Left renal pelvis (tissue), 4 donors: ENCODE measurements at regions not wholly inside any gene's neighbourhood (a gene's known extent, or its start where the extent isn't known, plus 50 kb on each side); places are given as distances from the start of the nearest gene placed in this dataset.
"Not testable (repeated sequence)": the region's sequence is repeated elsewhere in the genome, so short reads cannot be mapped to it uniquely, and the experiment has no call there.

ENCODE experiments used
- DNase-seq, 4 donors: peaks; one replicate each; pipeline ENCODE4 v3.0.0-alpha.2; 2013; ENCODE audit warnings: low read depth in 4 of 4, low spot score in 3 of 4

DNA sequence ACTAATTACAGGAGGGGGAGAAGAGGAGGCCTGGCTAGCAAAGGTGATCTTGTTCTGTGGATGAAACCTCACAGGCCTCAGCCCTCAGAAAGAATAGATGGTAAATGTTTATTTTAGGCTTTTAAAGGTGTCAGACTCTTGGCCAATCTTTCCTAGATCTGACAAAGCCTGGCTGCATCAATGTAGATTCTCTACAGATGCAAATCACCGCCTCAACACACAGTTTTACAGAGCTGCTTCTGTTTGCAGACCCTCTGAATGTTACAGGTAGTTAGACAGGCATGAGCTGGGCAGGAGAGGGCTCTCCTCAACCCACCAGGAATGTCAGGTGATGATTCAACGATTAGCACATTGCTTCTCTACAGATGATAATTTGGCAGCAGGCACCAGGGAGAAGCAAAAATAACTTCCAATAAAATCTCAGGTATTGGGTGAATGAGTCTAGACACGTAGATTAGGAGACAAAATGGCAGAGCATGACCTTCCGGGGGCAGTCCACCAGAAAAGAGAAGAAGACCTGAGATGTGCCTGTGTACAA, 105.4 kb upstream of the VANGL1 start:
- DNase-seq, result no peak

DNA sequence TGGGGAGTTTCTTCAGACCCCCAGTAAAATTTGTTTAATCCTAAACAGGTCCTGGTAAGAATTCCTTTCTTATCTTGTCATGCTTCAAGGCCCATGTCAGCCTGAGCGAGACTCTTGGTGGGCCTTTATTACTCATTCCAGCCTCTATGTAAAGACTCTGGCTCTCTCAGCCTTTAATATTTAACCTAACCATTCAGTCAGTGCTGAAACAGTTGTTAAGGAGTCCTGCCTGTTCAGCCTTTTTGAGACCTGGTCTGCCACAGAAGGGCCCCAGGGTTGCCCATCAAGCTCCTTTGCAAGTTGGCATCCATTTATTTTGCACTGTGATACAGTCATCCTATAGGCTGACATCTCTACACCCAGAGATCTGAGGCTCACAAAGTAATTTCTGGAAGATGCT, 107.7 kb upstream of the VANGL1 start:
- no peak for DNase-seq

DNA sequence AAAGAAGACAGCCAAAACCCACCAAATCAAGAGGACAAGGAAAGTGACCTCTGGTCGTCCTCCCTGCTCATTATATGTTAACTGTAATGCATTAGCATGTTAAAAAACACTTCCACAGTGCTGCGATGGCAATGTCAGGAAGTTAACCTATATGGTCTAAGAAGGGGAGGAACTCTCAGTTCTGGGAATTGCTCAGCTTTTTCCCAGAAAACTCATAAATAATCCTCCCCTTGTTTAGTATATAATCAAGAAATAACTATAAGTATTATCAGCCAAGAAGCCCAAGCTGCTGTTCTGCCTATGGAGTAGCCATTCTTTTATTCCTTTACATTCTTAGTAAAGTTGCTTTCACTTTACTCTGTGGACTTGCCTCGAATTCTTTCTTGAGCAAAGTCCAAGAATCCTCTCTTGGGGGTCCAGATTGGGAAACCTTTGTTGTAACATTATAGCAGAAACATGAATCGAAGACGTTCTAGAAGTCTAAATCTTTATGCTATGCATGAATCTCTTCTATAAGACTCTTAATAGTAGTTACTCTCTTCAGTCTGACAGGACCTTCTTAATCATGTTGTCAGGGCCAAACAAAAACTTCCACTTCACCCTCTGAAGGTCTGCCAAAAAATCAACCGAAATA, 110.0 kb upstream of the VANGL1 start:
- no peak for DNase-seq

DNA sequence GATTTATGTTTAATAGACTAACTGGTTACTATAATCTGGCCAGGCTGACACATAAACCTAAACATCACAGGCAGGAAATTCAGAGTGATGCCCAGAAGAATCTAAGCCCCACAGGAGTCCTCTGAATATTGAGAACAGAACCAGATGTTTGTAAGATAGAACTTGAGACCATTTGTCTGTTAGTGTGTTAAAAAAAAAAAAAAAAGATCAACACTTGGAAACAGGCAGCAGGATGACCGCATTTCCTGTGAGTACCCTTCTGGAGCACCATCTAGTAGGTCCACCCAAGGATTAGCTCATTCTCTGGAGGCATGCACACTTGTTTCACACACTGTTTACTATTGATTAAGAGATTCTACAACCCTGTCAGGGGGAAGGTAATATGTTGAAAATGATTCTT, 111.4 kb upstream of the VANGL1 start:
- DNase-seq, result no peak

DNA sequence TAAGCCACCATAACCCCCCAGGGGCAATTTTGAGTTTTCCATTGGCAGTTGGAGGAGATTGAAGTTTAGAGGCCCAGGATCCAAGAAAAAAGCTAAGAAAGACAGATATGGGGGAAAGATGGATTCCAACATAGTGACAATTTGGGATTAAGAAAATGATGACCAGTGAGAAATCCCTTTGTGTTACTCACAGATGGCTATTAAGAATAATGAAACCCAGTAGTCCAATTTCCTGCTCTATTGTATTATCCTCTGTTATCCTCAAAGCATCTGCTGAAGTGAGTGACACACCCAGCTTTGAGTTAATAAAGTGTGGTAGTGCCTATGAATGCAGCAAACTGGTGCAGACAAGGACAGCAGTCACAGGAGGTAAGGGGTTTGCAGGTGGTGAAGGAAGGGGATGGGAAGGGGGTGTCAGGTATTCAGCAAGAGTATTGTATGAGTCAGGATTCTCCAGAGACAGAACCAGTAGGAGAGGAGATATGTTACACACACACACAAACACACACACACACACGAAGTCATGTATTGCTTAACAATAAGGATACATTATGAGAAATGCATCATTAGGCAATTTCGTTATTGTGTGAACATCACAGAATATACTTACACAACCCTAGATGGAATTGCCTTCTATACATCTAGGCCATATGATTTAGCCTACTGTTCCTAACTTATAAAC, 112.4 kb upstream of the VANGL1 start:
- no peak for DNase-seq

DNA sequence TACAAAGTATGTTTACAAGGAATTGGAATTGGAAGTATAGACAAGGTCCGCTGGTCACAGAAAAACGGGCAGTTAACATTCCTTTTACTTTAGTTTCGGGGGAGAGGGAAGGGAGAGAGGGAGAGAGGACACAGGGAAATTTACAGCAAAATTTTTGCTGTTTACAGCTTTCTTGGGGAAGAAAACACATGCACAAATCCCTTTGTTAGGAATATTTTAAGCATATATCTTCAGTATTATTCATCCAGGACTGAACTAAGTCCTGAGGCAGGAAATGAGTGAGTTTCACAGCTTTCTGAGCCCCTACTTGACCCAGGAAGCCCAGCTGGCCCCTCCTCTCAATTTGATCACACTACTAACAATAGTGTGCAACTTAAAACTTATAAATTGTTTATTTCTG, 113.4 kb upstream of the VANGL1 start:
- DNase-seq, result not testable (repeated sequence)

DNA sequence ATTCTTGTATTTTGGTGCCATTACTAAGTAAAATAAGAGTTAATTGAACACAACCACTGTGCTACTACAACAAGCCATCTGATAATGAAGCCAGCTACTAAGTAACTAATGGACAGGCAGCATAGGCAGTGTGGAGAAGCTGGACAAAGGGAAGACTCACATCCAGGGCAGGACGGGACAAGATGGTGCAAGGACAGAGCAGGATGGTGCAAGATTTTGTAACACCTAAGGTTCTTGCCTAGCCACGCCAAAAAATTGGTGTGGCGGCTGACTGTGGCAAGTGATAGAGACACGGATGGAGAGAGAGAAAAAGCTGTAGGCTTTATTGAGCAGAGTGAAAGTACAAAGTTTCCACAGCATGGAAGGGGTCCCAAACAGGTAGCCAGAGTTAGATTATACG, 114.0 kb upstream of the VANGL1 start:
- no peak for DNase-seq

DNA sequence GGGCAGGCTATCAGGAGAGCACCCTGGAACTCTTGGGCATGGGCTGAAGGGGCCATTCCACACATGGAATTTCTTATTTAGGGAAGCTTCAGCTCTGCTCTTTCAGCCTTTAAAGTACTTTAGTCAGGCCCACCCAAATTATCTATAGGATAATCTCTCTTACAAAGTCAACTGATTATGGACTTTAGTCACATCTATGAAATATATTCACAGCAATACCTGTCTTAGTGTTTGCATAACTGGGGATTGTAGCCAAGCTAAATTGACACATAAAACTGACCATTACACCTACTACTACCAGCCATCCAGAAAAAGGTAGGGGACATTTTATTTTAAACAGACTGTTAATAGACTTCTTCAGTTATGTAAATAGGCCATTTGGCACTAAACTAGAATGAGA, 114.9 kb upstream of the VANGL1 start:
- no peak for DNase-seq

DNA sequence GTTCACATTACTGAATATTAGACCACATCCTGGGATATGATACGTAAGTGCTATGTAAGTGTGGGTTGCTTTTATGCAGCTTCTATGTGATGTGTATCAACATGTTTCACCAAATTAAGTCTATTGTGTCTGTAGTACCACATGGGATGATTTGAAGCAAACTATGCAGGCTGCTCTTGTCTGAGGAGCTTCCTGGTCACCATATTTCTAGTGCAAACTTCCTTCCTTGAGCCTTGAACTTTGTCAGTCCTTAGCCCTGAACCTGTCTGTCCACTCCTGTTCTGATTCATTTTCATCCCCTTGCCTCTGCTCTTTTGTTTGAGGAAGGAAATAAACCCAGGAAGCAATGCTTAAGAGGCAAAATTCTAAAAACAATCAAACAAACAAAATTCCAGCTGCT, 117.5 kb upstream of the VANGL1 start:
- no peak for DNase-seq

DNA sequence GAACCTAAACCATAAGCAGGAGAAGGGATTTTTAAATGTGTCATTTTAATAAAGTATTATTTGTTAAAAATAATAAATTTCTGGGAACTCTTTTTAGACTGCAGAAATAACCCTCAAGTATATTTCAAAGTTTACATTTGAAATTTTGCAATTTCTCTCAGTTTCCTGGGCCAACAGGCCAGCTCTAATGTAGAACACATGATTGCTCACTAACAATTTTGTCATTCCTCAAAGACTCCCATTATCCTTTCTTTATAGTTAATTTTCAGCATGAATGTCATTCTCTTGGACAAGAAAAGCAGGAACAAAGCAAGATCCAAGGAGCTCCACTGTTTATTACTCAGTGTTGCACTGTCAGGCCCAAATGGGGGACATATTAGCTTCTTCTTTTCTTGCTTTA, 119.4 kb upstream of the VANGL1 start:
- no peak for DNase-seq

DNA sequence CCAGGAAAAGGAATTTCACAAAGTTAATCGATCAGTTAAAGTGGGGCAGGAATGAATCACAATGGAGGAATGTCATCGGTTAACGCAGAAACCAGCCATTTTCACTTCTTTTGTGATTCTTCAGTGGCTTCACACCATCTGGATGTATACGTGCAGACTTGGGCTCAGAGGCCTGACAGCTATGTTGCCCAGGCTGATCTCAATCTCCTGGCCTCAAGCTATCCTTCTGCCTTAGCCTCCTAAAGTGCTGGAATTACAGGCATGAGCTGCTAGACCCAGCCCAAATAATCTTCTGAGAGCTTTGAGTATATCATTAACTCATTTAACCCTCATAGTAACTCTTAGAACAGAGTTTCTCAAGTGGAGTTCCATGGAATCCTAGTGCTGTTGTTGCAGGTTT, 126.5 kb upstream of the VANGL1 start:
- DNase-seq, result no peak

DNA sequence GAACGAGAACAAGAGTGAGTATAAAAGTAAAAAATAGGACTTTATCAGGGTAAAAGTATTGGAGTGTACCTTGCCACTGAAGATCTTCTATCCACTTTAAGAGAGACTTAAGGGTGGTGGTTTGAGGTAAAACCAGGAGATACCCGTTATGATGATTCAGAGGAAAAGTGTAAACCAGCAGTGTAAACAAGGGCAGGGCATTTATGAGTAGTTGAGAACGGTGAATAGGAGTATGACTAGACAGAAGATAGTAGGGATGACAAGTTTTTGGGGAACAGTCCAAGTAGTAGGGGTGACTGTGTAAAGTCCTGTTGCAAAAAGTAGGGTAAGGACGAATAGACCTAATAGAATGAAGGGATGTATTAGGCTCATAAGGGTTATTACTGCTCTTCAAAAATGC, 131.5 kb upstream of the VANGL1 start:
- DNase-seq, result not testable (repeated sequence)

DNA sequence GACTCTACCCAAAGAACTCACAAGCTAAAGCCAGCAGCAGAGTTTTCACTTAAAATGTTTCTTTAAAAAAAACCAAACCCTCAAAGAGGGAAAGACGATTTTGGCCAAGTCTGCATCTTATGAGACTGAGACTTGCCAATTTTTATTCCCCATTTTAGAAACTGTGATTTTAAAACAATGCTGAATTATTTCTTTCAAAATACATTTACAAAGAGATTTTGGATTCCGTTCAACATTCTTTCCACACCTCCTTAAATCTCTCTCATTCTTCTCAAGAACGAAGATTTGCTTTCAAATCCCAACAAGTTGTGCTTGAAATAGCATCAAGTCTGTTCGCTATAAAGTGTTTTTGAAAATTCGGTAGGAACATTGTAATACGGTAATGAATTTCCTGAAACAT, 133.9 kb upstream of the VANGL1 start:
- DNase-seq, result no peak

DNA sequence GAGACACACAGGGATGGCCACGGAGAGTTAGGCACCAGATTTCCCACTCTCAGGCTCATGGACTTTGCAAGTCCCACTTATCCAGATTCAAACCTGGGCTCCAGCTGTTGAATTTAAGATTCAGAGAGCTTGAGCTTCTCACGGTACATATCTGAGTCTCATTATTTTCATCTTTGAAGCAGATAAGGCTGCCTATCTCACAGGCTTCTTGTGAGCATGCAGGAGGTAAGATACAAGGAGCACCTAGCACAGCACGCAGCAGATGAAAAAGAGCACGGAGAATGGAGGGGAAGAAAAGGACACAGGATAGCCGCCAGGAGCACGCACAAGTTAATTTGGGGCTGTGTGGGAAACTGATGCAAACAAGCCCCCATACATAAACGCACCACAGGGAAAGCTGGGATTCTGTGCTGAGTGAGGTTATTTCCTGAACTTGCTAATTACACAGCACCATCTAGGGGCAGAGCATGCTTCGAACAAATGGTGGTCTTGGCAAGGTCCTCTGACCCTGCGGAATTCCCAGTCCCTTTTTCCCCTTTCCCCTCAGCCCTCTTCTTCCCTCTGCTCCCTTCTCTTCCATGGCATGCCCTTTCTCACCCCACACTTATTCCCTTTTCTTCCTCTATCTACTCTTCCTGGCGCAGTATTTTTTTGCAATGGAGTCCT, 134.7 kb upstream of the VANGL1 start:
- DNase-seq, result no peak

DNA sequence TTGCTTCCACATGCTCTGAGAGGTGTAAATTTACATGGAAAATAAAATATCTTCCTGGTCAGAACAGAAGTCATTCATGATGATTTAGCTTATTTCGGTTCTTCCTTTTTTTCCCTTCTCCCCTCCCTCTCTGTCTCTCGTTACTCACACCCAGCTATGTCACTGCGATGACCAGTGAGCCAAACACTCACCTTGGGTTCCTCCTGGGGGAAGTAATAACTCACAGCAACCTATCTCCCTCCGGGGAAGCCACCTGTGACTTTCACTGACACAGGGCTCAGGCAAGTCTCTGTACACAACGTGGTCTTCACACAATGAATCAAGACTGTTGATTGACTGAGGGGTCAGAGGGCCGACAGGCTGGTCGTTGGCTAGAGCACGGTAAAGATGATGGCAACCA, 135.3 kb upstream of the VANGL1 start:
- no peak for DNase-seq

DNA sequence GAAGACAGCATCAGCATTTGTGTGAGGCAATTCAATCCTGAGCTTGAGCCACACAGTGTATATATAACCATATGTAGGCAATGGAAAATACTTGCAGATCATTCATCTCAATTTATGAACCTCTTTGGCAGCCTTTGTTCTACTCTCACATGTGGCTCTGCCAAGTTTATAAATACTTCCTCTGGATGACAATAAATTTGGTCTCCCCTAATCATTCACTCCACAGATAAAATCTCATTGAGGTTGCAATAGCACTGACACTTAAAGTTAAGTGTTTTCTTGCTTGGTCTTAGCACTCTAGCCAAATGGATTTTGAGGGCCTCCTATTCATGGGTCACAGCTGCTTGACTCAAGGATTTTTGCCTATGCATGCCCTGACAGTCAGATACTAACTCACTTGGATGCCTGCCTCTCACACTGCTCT, 136.6 kb upstream of the VANGL1 start:
- no peak for DNase-seq

DNA sequence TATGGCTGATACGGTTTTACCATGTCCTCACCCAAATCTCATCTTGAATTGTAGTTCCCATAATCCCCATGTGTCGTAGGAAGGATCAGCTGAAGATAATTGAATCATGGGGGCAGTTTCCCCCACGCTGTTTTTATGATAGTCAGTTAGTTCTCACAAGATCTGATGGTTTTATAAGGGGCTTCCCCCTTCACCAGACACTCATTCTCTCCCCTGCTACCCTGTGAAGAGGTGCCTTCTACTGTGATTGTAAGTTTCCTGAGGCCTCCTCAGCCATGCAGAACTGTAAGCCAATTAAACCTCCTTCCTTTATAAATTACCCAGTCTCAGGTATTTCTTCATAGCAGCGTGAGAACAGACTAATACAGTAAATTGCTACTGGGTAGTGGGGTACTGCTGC, 139.6 kb upstream of the VANGL1 start:
- DNase-seq, result not testable (repeated sequence)

DNA sequence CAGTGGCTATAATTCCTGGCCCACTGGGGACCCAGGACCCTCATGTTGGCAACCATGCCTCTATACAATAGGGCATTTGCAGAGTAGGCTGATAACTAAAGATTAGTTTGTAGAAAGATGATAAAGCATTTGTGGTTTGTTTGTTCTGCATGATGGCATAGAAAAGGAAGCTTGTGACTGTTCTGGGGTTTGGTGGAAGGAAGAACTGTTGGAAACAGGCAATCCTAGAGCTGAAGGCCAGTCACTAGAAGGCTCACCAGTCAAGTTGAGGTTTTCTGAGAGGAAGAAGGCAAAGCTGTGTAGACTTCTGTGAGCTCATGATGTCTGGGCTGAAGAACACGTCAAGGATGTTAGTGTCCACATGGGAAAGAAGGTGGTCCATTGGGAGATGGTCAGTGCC, 140.3 kb upstream of the VANGL1 start:
- DNase-seq, result no peak

DNA sequence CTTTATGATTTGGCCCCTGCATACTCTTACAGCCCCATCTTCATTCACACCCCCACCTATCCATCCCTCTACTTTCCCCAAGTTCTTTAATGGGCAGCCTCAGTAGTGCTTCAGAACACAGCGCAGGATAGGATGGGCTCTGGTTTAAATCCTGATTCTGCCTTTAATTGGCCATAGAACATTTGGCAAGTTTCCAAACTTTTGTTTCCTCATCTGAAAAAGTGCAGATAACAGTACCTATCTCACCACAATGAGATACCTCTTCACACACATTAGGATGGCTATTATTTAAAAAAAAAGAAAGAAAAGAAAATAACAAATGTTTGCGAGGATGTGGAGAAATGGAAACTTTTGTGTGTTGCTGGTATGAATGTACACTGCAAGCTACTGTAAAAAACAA, 142.5 kb upstream of the VANGL1 start:
- DNase-seq, result no peak

DNA sequence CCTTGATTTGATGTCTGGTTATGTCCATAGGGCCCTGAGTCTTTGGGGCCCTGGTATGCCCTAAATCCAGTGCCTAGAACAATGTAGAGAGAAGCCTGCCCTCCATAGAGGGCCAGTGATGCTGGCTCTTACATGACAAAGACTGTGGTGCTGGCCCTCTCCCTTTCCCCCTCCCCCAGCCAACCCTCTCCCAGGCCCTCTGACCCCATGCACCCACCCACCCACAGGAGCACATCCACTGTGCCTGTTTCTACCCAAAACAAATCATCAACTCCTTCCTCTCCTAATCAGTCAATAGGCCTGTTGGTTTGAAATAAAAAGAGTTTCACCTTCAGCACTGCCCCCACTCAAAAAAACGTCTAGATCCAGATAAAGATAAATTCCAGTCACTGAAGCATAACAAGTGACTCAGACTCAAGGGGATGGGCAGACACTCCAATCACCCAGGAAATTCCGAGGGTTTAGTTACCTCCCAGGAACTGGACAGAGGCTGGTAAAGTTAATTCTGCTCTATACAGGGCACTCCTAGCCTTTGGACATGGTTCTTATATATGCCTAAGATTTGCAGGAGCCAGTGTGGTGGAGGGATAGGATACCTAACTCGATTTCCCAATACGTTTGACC, 144.8 kb upstream of the VANGL1 start:
- DNase-seq, result no peak

DNA sequence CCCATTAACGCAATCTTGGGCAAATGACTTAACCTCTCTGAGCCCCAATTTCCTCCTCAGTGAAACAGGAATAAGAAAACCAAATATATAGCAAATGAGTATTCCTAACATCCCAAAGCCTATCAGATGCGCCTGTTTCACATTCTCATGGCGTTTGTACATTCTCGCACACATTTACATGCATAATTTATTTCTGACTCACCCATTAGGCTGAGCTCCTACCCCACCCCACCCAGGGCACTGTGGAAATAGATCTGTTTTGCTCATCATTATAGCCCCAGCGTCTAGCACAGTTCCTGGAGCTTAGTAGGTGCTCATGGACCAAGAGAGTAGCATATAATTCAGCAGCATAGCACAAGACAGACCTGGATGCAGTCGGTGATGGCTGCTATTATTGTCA, 146.1 kb upstream of the VANGL1 start:
- no peak for DNase-seq

DNA sequence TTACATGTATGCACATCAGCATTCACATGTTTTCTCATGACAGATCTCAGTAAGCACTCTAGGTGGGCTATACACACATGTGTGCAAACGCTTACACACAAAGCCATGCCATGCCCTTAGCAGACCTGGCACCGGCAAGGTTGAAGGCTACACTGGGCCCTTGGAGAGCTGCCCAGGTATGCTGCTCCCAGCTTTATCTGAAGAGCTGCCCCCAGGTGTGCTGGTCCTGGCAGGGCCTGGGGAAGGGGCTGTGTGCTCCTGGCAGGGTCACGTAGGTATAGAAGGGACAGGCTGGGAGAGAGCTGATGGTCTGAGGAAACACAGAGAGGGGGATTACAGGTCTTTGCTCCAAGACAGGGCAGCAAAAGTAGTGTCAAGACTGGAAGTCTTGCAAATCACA, 146.7 kb upstream of the VANGL1 start:
- DNase-seq, result no peak
